HepG2 (cell line): ENCODE measurements at regions not wholly inside any gene's neighbourhood (a gene's known extent, or its start where the extent isn't known, plus 50 kb on each side); places are given as distances from the start of the nearest gene placed in this dataset.

Experiments used
- ATAC-seq: fragments of 200-7000 bp; cut with Tn5 transposase; 3 replicates; pipeline ENCODE4 v1.9.1; 2020; ENCODE audit warnings: mild to moderate bottlenecking, moderate library complexity
- BruUV-seq: library from RNA; stranded (reverse); fragments of 400-500 nt; replicated peaks from 2 replicates; lab custom pipeline; 2021; lab: Mats Ljungman, UMichigan
- CTCF ChIA-PET: fragments of 300-600 bp; formaldehyde crosslinking; extraction: SDS; loops from one replicate; lab custom pipeline; 2021; ENCODE audit warnings: low total read pairs, inconsistent platforms, low intra/inter-chr PET ratio; lab: Yijun Ruan, JAX
- POLR2A ChIA-PET: fragments of 350-600 bp; sonication (Branson Sonifier 250); formaldehyde crosslinking; loops from one replicate; lab custom pipeline; 2020; ENCODE audit warnings: antibody characterized with exemption, inconsistent platforms; lab: Yijun Ruan, JAX
- DNase-seq: peaks from one replicate; pipeline ENCODE4 v3.0.0-alpha.2; 2015; ENCODE audit warnings: low spot score
- FAIRE-seq: peaks from 3 replicates; lab custom pipeline; 2011; peaks lifted over from hg19 to GRCh38; lab: Jason Lieb, UNC
- H2AFZ ChIP-seq: one replicate; pipeline ENCODE4 v1.6.1; 2011; ENCODE audit warnings: low read length, inconsistent platforms
- H3K27ac ChIP-seq: fragments of 300-600 bp; 3 replicates; pipeline ENCODE4 v1.8.0; 2011; ENCODE audit warnings: mixed run types, mild to moderate bottlenecking, mixed read lengths, low read length, inconsistent platforms; ENCODE audit not compliant: insufficient read depth; ENCODE audit errors: extremely low read length
- H3K27me3 ChIP-seq, 2 experiments: fragments of 200-600 bp in 1 of 2; 2 replicates in 1 of 2; 3 replicates in 1 of 2; pipeline versions ENCODE4 v1.6.0 to v1.8.0; 2011; ENCODE audit warnings: low read length in 2 of 2, mild to moderate bottlenecking in 2 of 2, moderate library complexity in 2 of 2, inconsistent platforms in 1 of 2; ENCODE audit not compliant: insufficient read depth in 2 of 2, control insufficient read depth in 1 of 2
- H3K36me3 ChIP-seq, 2 experiments: fragments of 200-600 bp in 1 of 2; replicated peaks in 1 of 2; 2 replicates in 1 of 2; 3 replicates in 1 of 2; pipeline versions ENCODE4 v1.5.1 to v1.8.0; 2011; ENCODE audit warnings: low read length in 2 of 2, inconsistent platforms in 1 of 2; ENCODE audit not compliant: insufficient read depth in 2 of 2, control insufficient read depth in 1 of 2
- H3K4me1 ChIP-seq: 2 replicates; pipeline ENCODE4 v1.5.1; 2012; ENCODE audit warnings: low read length, inconsistent platforms; ENCODE audit not compliant: insufficient read depth
- H3K4me2 ChIP-seq: 2 replicates; pipeline ENCODE4 v1.6.0; 2011; ENCODE audit warnings: low read depth, low read length, inconsistent platforms
- H3K4me3 ChIP-seq, 3 experiments: fragments of 200-600 bp in 1 of 3; sonication (generic), shearing (Covaris generic) in 1 of 3; replicated peaks in 1 of 3; 2 replicates each; pipeline ENCODE4 v1.5.1; 2011 to 2016; ENCODE audit warnings: low read length in 3 of 3, inconsistent platforms in 2 of 3, low read depth in 2 of 3, mild to moderate bottlenecking in 2 of 3, control low read depth in 1 of 3, mixed read lengths in 1 of 3; ENCODE audit not compliant: insufficient read depth in 1 of 3
- H3K79me2 ChIP-seq: one replicate; pipeline ENCODE4 v1.6.1; 2011; ENCODE audit warnings: low read length, inconsistent platforms; ENCODE audit not compliant: insufficient read depth
- H3K9ac ChIP-seq: 2 replicates; pipeline ENCODE4 v1.6.0; 2011; ENCODE audit warnings: mild to moderate bottlenecking, low read depth, low read length, inconsistent platforms; ENCODE audit not compliant: insufficient read depth
- H3K9me3 ChIP-seq: 2 replicates; pipeline ENCODE4 v1.5.1; 2012; ENCODE audit warnings: mild to moderate bottlenecking, low read length
- H4K20me1 ChIP-seq: 2 replicates; pipeline ENCODE4 v1.6.0; 2011; ENCODE audit warnings: inconsistent platforms, mild to moderate bottlenecking, low read length, moderate library complexity; ENCODE audit not compliant: insufficient read depth
- HNF1B ChIP-seq: sonication (generic); formaldehyde crosslinking; IDR thresholded peaks from 2 replicates; pipeline ENCODE4 v1.5.1; 2020; ENCODE audit warnings: mild to moderate bottlenecking, moderate library complexity, missing genetic modification reagents
- MEF2D ChIP-seq: sonication (generic); formaldehyde crosslinking; IDR thresholded peaks from 2 replicates; pipeline ENCODE4 v1.5.1; 2020; ENCODE audit warnings: mild to moderate bottlenecking, missing genetic modification reagents
- PHF8 ChIP-seq: sonication (generic); formaldehyde crosslinking; IDR thresholded peaks from 2 replicates; pipeline ENCODE4 v1.5.0; 2020; ENCODE audit warnings: missing genetic modification reagents
- ZBTB20 ChIP-seq: sonication (generic); formaldehyde crosslinking; IDR thresholded peaks from 2 replicates; pipeline ENCODE4 v1.8.1; 2023; ENCODE audit warnings: missing genetic modification reagents, low read depth, mild to moderate bottlenecking, borderline replicate concordance
- ZBTB43 ChIP-seq: sonication (generic); formaldehyde crosslinking; conservative IDR thresholded peaks from 2 replicates; pipeline ENCODE4 v1.4.0; 2020; ENCODE audit warnings: missing genetic modification reagents
- ZFP90 ChIP-seq: sonication (generic); formaldehyde crosslinking; IDR thresholded peaks from 2 replicates; pipeline ENCODE4 v1.8.0; 2022; ENCODE audit warnings: missing genetic modification reagents, mild to moderate bottlenecking, inconsistent platforms, borderline replicate concordance
- ZNF160 ChIP-seq: sonication (generic); formaldehyde crosslinking; IDR thresholded peaks from 2 replicates; pipeline ENCODE4 v1.8.0; 2022; ENCODE audit warnings: mild to moderate bottlenecking, inconsistent platforms, missing genetic modification reagents
- ZNF251 ChIP-seq: sonication (generic); formaldehyde crosslinking; IDR thresholded peaks from 2 replicates; pipeline ENCODE4 v1.9.0; 2021; ENCODE audit warnings: mild to moderate bottlenecking, missing genetic modification reagents
- ZNF333 ChIP-seq: sonication (generic); formaldehyde crosslinking; IDR thresholded peaks from 2 replicates; pipeline ENCODE4 v1.4.0; 2020; ENCODE audit warnings: mild to moderate bottlenecking, missing genetic modification reagents, borderline replicate concordance
- ZNF451 ChIP-seq: sonication (generic); formaldehyde crosslinking; IDR thresholded peaks from 2 replicates; pipeline ENCODE4 v1.5.0; 2020; ENCODE audit warnings: mild to moderate bottlenecking, missing genetic modification reagents
- ZNF512B ChIP-seq: sonication (generic); formaldehyde crosslinking; IDR thresholded peaks from 2 replicates; pipeline ENCODE4 v1.5.1; 2020; ENCODE audit warnings: missing genetic modification reagents, mild to moderate bottlenecking, borderline replicate concordance
- ZNF547 ChIP-seq: sonication (generic); formaldehyde crosslinking; IDR thresholded peaks from 2 replicates; pipeline ENCODE4 v1.5.1; 2020; ENCODE audit warnings: mild to moderate bottlenecking, missing genetic modification reagents
- ZNF75D ChIP-seq: sonication (generic); formaldehyde crosslinking; IDR thresholded peaks from 2 replicates; pipeline ENCODE4 v1.8.1; 2023; ENCODE audit warnings: missing genetic modification reagents, mild to moderate bottlenecking, borderline replicate concordance
- WGBS: methylation state at CpG from one replicate; pipeline ENCODE4 v1.1.6; 2017; ENCODE audit warnings: low lambda C conversion rate; 5-methylcytosine and 5-hydroxymethylcytosine counted together
- in situ Hi-C: cut with HindIII; loops from 2 replicates; pipeline ENCODE4 v1.10.0; 2017; ENCODE audit warnings: low pct_unique_long_range_greater_than_20kb; ENCODE audit not compliant: extremely low pct_ligation_motif_present
- intact Hi-C: fragments of 100-400 bp; cut with micrococcal nuclease; formaldehyde crosslinking; loops from one replicate; pipeline ENCODE4 v1.10.0; 2022; ENCODE audit not compliant: unreplicated experiment

- TF ChIP-seq HNF1B (CRISPR knock-in tag) (no peak), ZNF333 (CRISPR knock-in tag) (no peak), ZNF160 (no peak), ZNF547 (CRISPR knock-in tag) (no peak), ZBTB20 (CRISPR knock-in tag) (no peak), PHF8 (CRISPR knock-in tag) (no peak)
Observed at GRCh38 chr11:110787680-110788079, 75.4 kb upstream of the ARHGAP20 start (continued).

- POLR2A ChIA-PET, result no interaction called here
- intact Hi-C loops, result no loop called here
- TF ChIP-seq ZBTB43 (CRISPR knock-in tag) (no peak), ZNF451 (CRISPR knock-in tag) (no peak), ZNF512B (CRISPR knock-in tag) (no peak), MEF2D (no peak), ZNF75D (CRISPR knock-in tag) (no peak), ZFP90 (CRISPR knock-in tag) (no peak), ZNF251 (CRISPR knock-in tag) (no peak)
Observed at GRCh38 chr11:110786226-110786902, 74.1 kb upstream of the ARHGAP20 start.

More at GRCh38 chr11:110786226-110786902, 74.1 kb upstream of the ARHGAP20 start:
- CTCF ChIA-PET, result no interaction called here
- H3K4me2 ChIP-seq, result no peak overlapping the region
- no TSS peak for BruUV-seq
- no peak for ATAC-seq
- peaks cover 5% of the 10 kb centered on the region; the same call in 1 of the 2 replicates for H3K9me3 ChIP-seq
- no peaks in the 10 kb centered on the region for H3K27me3 ChIP-seq
- FAIRE-seq, result no peak
- H4K20me1 ChIP-seq, result no peaks in the 10 kb centered on the region
- no peak overlapping the region for H3K27ac ChIP-seq
- DNase-seq, result no peak
- no peak overlapping the region for H2AFZ ChIP-seq
- in situ Hi-C loops, result no loop called here
- WGBS, result 0% methylated on average over 1 of the region's 1 CpG
- H3K36me3 ChIP-seq, result no peaks in the 10 kb centered on the region
- no peaks in the 10 kb centered on the region for H3K4me1 ChIP-seq
- no peak overlapping the region for H3K9ac ChIP-seq
- H3K4me3 ChIP-seq, result no peak overlapping the region
- no peaks in the 10 kb centered on the region for H3K79me2 ChIP-seq
